Activated CD8-positive, alpha-beta T cell treated with anti-CD3 and anti-CD28 coated beads, Interleukin-2, amount 10 ng/mL, durations not matched to agents 7 days and 5 days (primary cell): ENCODE measurements at regions not wholly inside any gene's neighbourhood (a gene's known extent, or its start where the extent isn't known, plus 50 kb on each side); places are given as distances from the start of the nearest gene placed in this dataset.

ENCODE experiments used
- ATAC-seq: fragments of 150-1000 bp; cut with Tn5 transposase; one replicate; pipeline ENCODE4 v1.10.0; 2021; ENCODE audit warnings: moderate library complexity
- CTCF ChIA-PET: fragments of 350-600 bp; sonication (Branson Sonifier 250); formaldehyde crosslinking; loops from one replicate; lab custom pipeline; 2021; ENCODE audit warnings: antibody characterized with exemption; lab: Charles Lee
- POLR2A ChIA-PET: fragments of 350-600 bp; sonication (Branson Sonifier 250); formaldehyde crosslinking; loops from one replicate; lab custom pipeline; 2021; ENCODE audit warnings: antibody characterized with exemption; lab: Charles Lee
- DNase-seq: peaks from one replicate; pipeline ENCODE4 v3.0.0-alpha.2; 2020
- H3K27ac Mint-ChIP-seq: one replicate; pipeline ENCODE4 v1.8.0; 2021; ENCODE audit warnings: mild to moderate bottlenecking, mixed read lengths
- H3K27me3 Mint-ChIP-seq: one replicate; pipeline ENCODE4 v1.8.0; 2021; ENCODE audit warnings: low read depth, mixed read lengths
- H3K36me3 Mint-ChIP-seq: one replicate; pipeline ENCODE4 v1.8.0; 2021; ENCODE audit warnings: low read depth, mixed read lengths
- H3K4me1 Mint-ChIP-seq: one replicate; pipeline ENCODE4 v1.8.0; 2021; ENCODE audit warnings: low read depth, mixed read lengths
- H3K4me3 Mint-ChIP-seq: one replicate; pipeline ENCODE4 v1.8.0; 2021; ENCODE audit warnings: mild to moderate bottlenecking, mixed read lengths
- H3K9me3 Mint-ChIP-seq: one replicate; pipeline ENCODE4 v1.8.0; 2022; ENCODE audit warnings: mixed read lengths; ENCODE audit not compliant: insufficient read depth

GRCh38 chr11:42301777-42302176 is 842.3 kb upstream of the LRRC4C start:
- ATAC-seq (no peak), DNase-seq (no peak)
- Mint-ChIP-seq H3K9me3 (peaks cover 6% of the 10 kb centered on the region), H3K36me3 (no peaks in the 10 kb centered on the region), H3K27me3 (no peaks in the 10 kb centered on the region), H3K27ac (no peak overlapping the region), H3K4me3 (no peak overlapping the region), H3K4me1 (no peaks in the 10 kb centered on the region)
- POLR2A ChIA-PET = no interaction called here
- CTCF ChIA-PET = no interaction called here

- Mint-ChIP-seq H3K27ac (no peak overlapping the region), H3K9me3 (no peaks in the 10 kb centered on the region), H3K36me3 (no peaks in the 10 kb centered on the region), H3K27me3 (no peaks in the 10 kb centered on the region), H3K4me3 (no peak overlapping the region), H3K4me1 (no peaks in the 10 kb centered on the region)
- no peak for ATAC-seq
- no peak for DNase-seq
- ChIA-PET POLR2A (no interaction called here), CTCF (no interaction called here)
Observed at GRCh38 chr11:42311514-42311913, 852.1 kb upstream of the LRRC4C start.

GRCh38 chr11:42311944-42312343 is 852.5 kb upstream of the LRRC4C start:
- no peaks in the 10 kb centered on the region for H3K36me3 Mint-ChIP-seq
- ChIA-PET POLR2A (no interaction called here), CTCF (no interaction called here)
- no peaks in the 10 kb centered on the region for H3K4me1 Mint-ChIP-seq
- no peaks in the 10 kb centered on the region for H3K9me3 Mint-ChIP-seq
- no peak for DNase-seq
- no peak overlapping the region for H3K27ac Mint-ChIP-seq
- H3K4me3 Mint-ChIP-seq = no peak overlapping the region
- no peak for ATAC-seq
- no peaks in the 10 kb centered on the region for H3K27me3 Mint-ChIP-seq

- Mint-ChIP-seq H3K4me3 (no peak overlapping the region), H3K27me3 (no peaks in the 10 kb centered on the region), H3K27ac (no peak overlapping the region), H3K36me3 (no peaks in the 10 kb centered on the region), H3K4me1 (no peaks in the 10 kb centered on the region), H3K9me3 (no peaks in the 10 kb centered on the region)
- ATAC-seq (no peak), DNase-seq (no peak)
- ChIA-PET POLR2A (no interaction called here), CTCF (no interaction called here)
Observed at GRCh38 chr11:42315267-42315666, 855.8 kb upstream of the LRRC4C start.

GRCh38 chr11:42315846-42316245 is 856.4 kb upstream of the LRRC4C start:
- POLR2A ChIA-PET = no interaction called here

GRCh38 chr11:42319921-42320320 is 860.5 kb upstream of the LRRC4C start:
- Mint-ChIP-seq H3K27ac (no peak overlapping the region), H3K27me3 (no peaks in the 10 kb centered on the region), H3K4me1 (no peaks in the 10 kb centered on the region), H3K4me3 (no peak overlapping the region), H3K36me3 (no peaks in the 10 kb centered on the region), H3K9me3 (peaks cover 3% of the 10 kb centered on the region)
- no peak for ATAC-seq
- POLR2A ChIA-PET = no interaction called here
- CTCF ChIA-PET = no interaction called here
- no peak for DNase-seq

More at GRCh38 chr11:42315846-42316245, 856.4 kb upstream of the LRRC4C start:
- Mint-ChIP-seq H3K9me3 (peaks cover 3% of the 10 kb centered on the region), H3K27ac (no peak overlapping the region), H3K36me3 (no peaks in the 10 kb centered on the region), H3K4me1 (no peaks in the 10 kb centered on the region), H3K27me3 (no peaks in the 10 kb centered on the region), H3K4me3 (no peak overlapping the region)
- CTCF ChIA-PET = no interaction called here
- DNase-seq = no peak
- ATAC-seq = no peak

- H3K9me3 Mint-ChIP-seq = peaks cover 30% of the 10 kb centered on the region
- no peak overlapping the region for H3K27ac Mint-ChIP-seq
- no peak overlapping the region for H3K4me3 Mint-ChIP-seq
- DNase-seq (no peak), ATAC-seq (no peak)
- no peaks in the 10 kb centered on the region for H3K4me1 Mint-ChIP-seq
- POLR2A ChIA-PET = no interaction called here
- peaks cover 2% of the 10 kb centered on the region for H3K36me3 Mint-ChIP-seq
- CTCF ChIA-PET = no interaction called here
- H3K27me3 Mint-ChIP-seq = no peaks in the 10 kb centered on the region
Observed at GRCh38 chr11:42329929-42330565, 870.6 kb upstream of the LRRC4C start.

- no peaks in the 10 kb centered on the region for H3K27me3 Mint-ChIP-seq
- no peak for ATAC-seq
- CTCF ChIA-PET = no interaction called here
- peaks cover 20% of the 10 kb centered on the region for H3K9me3 Mint-ChIP-seq
- H3K4me1 Mint-ChIP-seq = no peaks in the 10 kb centered on the region
- DNase-seq = no peak
- H3K4me3 Mint-ChIP-seq = no peak overlapping the region
- POLR2A ChIA-PET = no interaction called here
- H3K27ac Mint-ChIP-seq = no peak overlapping the region
- peaks cover 2% of the 10 kb centered on the region for H3K36me3 Mint-ChIP-seq
Observed at GRCh38 chr11:42337786-42338455, 878.5 kb upstream of the LRRC4C start.

- H3K27ac Mint-ChIP-seq = no peak overlapping the region
- POLR2A ChIA-PET = no interaction called here
- DNase-seq (no peak), ATAC-seq (no peak)
- no peaks in the 10 kb centered on the region for H3K27me3 Mint-ChIP-seq
- CTCF ChIA-PET = no interaction called here
- no peak overlapping the region for H3K4me3 Mint-ChIP-seq
- H3K36me3 Mint-ChIP-seq = no peaks in the 10 kb centered on the region
- H3K9me3 Mint-ChIP-seq = peaks cover 15% of the 10 kb centered on the region
- H3K4me1 Mint-ChIP-seq = no peaks in the 10 kb centered on the region
Observed at GRCh38 chr11:42344204-42344792, 884.8 kb upstream of the LRRC4C start.

GRCh38 chr11:42345933-42346332 is 886.5 kb upstream of the LRRC4C start:
- no peak for DNase-seq
- ATAC-seq = no peak
- Mint-ChIP-seq H3K27me3 (no peaks in the 10 kb centered on the region), H3K36me3 (no peaks in the 10 kb centered on the region), H3K27ac (no peak overlapping the region), H3K4me3 (no peak overlapping the region), H3K4me1 (no peaks in the 10 kb centered on the region), H3K9me3 (peaks cover 20% of the 10 kb centered on the region)
- CTCF ChIA-PET = no interaction called here
- POLR2A ChIA-PET = no interaction called here

- H3K36me3 Mint-ChIP-seq = no peaks in the 10 kb centered on the region
- H3K4me3 Mint-ChIP-seq = no peak overlapping the region
- CTCF ChIA-PET = no interaction called here
- no peaks in the 10 kb centered on the region for H3K27me3 Mint-ChIP-seq
- peaks cover 5% of the 10 kb centered on the region for H3K9me3 Mint-ChIP-seq
- no peak overlapping the region for H3K27ac Mint-ChIP-seq
- POLR2A ChIA-PET = no interaction called here
- no peaks in the 10 kb centered on the region for H3K4me1 Mint-ChIP-seq
- no peak for DNase-seq
- ATAC-seq = no peak
Observed at GRCh38 chr11:42363701-42364100, 904.2 kb upstream of the LRRC4C start.

GRCh38 chr11:42390116-42390515 is 921.7 kb upstream of the API5 start:
- H3K27me3 Mint-ChIP-seq = no peaks in the 10 kb centered on the region
- no peak overlapping the region for H3K4me3 Mint-ChIP-seq
- no peaks in the 10 kb centered on the region for H3K36me3 Mint-ChIP-seq
- H3K9me3 Mint-ChIP-seq = peaks cover 8% of the 10 kb centered on the region
- ATAC-seq (no peak), DNase-seq (no peak)
- no peaks in the 10 kb centered on the region for H3K4me1 Mint-ChIP-seq
- H3K27ac Mint-ChIP-seq = no peak overlapping the region
- POLR2A ChIA-PET = no interaction called here
- CTCF ChIA-PET = no interaction called here
